HG02759 (cell line): ENCODE measurements at regions not wholly inside any gene's neighbourhood (a gene's known extent, or its start where the extent isn't known, plus 50 kb on each side); places are given as distances from the start of the nearest gene placed in this dataset.
"Not testable (repeated sequence)": the region's sequence is repeated elsewhere in the genome, so short reads cannot be mapped to it uniquely, and the experiment has no call there.

ENCODE experiments used
- ATAC-seq: cut with Tn5 transposase; IDR thresholded peaks from one replicate; pipeline ENCODE4 v1.9.1; 2021; ENCODE audit warnings: mild to moderate bottlenecking, moderate library complexity; ENCODE audit not compliant: unreplicated experiment

DNA sequence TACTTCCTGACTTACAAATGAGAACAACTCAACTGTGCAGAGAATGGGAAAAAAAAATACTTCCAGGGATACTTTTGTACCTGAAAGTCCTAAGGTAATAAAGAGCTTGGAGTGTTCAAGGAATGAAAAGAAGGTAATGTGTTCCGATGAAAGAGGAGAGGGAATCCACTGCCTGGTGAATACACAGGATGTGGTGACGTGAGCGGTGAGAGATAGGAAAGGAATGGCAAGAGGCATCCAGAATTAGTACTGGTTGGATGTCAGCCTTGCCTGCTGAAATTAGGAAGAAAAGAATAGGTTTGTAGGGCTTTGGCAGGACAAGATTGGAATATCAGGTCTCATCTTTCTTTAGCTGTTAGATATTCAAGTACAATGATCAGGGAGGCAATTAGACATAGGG, 347.7 kb downstream of the POM121L12 start:
- ATAC-seq, result no peak

DNA sequence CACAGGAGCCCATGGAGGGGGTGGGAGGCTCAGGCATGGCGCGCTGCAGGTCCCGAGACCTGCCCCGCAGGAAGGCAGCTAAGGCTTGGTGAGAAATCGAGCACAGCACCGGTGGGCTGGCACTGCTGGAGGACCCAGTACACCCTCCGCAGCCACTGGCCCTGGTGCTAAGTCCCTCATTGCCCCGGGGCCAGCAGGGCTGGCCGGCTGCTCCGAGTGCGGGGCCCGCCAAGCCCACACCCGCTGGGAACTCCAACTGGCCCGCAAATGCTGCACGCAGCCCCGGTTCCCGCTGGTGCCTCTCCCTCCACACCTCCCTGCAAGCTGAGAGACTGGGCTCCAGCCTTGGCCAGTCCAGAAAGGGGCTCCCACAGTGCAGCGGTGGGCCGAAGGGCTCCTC, 349.8 kb downstream of the POM121L12 start:
- ATAC-seq, result not testable (repeated sequence)

DNA sequence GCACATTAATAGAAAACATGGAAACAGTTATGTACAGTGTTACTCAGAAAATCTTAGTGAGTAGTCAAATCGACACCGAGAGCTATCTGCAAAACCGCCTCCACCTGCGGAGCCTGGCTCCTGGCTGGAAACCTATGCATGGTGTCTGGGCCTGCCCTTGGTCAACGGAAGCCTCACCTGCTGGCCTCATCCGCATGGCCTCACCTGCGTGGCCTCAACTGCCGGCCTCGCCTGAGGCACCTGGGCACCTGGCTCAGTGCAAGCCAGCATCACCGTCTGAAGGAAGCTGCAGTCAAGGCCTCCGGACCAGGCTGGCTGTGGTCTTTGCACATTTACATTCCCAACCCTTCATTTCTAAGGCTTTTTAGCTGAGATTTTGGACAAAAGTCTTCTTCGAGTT, 352.1 kb downstream of the POM121L12 start:
- no peak for ATAC-seq

DNA sequence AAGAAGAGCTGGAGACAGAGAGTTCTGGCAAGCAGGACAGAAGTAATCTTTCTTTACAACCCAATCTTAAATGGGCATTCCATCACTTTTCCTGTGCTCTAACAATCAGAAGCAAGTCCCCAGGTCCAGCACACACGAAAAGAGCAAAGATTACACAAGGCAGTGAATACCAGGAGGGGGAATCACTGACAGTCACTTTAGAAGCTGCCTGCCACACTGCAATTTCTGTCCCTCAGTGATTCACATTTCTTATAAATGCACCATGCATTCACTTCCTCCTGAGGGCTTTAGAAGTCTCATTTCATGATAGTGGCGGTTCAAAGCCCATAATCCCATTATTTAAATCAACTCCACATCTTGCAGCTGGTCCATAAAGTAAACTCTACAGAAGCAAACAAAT, 362.5 kb downstream of the POM121L12 start:
- ATAC-seq, result no peak

DNA sequence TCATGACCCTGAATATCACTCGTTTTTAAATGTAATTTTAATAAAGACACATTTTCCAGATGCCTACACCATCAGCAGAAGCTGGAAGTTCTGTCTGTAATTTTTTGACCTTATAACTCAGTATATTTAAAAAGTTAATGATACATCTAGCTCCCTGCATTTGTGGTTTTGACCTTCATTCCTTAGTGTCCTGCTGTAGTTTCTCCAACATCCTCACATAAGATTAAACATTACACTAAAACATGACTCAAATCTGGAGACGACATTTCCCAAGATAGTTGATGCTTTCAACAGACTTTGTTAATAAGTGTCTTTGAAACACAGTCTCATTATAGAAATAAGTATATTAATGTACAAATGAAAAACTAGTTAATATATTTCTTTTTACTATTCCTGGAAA, 363.1 kb downstream of the POM121L12 start:
- ATAC-seq, result no peak

DNA sequence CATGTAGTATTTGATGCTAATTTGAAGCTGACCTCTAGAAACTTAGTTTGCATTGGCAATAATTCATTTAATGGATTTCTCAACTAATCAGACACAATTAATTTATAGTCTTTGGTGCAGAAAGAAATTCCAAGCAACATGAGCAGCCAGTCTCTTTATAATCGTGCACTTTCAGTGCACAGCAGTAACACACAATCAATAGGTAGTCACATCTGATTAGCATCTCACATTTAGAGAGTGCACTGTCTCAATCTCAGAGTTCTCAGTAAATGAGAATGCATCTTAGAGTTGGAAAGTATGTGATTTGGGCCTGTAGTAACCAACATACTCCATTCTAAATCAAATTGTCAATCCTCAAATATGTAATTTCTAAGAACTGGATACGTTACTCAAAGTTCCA, 377.6 kb downstream of the POM121L12 start:
- no peak for ATAC-seq

DNA sequence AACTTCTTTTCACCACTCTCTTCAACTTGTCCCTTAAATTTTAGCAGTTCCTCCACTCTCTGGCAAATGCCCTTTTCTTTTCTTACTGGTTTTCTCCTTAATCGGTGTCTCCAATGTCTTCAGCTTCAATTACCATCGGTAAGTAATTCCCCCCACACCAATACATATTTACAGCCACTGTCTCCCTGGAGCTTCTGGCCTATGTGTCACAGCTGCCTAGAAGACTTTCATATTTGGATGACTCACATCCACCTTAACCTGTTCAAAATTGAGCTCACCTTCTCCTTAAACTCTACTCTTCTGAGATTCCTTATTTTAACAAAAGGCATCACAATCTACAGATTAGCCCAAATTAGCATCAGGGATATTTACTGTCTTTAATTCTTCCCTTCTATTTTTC, 380.4 kb downstream of the POM121L12 start:
- no peak for ATAC-seq

DNA sequence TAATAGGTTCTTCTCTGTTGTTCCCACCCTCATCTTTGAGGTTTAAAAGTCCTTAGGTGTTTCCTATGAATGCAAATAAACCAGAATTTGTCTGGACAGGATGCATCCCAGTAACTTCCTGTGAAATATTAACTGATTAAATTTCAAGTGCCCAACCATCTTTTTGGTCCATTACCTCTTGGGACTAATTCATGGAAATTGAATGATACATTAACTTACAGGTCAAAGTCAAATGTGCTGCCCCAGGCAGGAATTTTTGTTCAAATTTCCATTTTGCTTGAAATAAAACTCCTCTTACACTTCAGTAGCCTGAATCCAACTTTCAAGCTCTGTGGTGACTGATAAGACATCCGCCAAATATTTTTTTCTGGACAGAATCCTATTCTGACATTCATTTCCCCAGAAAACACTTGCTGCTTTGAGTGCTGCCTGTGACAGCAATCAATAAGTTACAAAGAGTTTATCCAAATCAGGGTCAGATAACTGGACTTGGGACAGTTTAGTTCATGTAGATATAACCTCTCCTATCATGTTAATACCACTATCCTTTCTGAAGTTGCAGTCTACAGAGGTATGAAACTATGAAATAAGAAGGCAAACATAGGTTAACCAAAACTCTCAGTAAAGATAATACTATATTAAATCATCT, 383.5 kb downstream of the POM121L12 start:
- ATAC-seq, result no peak

DNA sequence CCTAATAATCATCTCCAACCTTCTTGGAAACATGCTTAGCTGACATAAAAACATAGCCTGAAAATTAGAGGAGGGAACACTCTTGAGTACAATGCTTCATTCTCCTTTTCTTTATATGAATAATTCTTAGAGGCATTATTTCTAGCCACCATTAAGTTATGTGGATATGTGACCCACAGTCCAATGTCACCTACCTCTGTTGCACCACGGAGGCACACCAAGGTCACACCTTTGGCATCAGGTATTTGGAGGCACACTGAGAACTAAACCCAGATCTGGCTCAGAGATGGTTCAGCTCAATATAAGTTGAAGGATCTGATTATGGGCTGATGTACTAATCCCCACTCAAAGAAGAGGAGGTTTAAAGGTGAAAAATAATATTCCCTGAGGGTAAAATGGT, 385.1 kb downstream of the POM121L12 start:
- ATAC-seq, result no peak

DNA sequence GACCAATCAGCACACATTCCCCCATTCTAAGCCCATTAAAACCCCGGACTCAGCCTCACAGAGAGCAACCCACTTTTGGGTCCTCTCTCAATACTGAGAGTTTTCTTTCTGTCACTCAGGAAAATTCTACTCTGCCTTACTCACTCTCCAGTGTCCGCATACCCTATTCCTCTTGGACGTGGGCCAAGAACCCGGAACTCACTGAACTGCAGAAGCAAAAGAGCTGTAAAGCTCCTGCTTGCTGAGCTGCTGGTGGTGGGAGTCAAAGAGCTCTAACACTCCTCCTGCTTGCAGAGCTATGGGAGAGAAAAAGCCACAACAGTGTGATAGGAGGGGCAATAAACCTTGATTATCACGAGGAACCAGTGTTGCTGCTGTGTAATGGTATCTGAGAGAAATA, 386.9 kb downstream of the POM121L12 start:
- no peak for ATAC-seq

DNA sequence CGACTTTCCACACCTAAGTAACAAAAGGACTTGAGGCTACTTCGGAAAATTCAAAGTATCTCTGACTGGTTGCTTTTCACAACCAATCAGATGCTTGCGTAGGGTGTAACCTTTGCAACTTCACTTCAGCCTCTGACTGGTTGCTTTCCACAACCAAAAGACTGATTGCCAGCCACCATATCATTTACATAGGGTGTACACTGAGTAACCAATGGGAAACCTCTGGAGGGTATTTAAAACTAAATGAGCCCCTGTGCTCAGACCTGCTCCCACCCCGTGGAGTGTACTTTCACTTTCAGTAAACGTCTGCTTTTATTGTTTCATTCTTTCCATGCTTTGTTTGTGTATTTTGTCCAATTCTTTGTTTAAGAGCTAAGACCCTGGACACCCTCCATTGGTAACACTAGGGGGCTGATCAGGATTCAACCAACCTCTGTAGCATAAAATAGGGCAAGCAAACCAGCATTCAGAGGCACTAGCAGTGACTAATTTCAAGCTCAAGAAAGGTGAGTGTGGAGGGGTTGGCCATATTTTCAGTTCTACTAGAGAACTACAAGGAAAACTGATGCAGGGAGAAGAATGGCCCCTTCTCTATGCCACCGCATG, 390.8 kb downstream of the POM121L12 start:
- ATAC-seq, result no peak

DNA sequence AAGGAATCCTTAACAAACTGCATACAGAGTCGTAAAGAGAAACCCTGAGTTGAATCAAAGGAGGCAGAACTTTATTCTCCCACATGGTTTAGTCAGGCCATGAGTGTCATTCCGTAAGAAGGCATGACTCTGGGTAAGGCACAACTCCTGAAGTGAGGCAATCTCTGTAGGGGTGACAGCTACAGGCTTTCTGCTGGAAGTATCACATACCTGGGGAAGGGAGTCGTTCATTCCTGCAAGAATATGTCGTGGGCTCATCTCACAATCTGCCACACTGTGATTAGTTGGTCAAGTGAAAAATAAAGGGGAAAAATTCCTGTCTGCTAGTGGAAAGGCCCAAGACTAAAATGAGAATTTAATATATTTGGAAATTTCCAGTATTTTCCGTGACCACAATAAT, 392.6 kb downstream of the POM121L12 start:
- ATAC-seq, result no peak

DNA sequence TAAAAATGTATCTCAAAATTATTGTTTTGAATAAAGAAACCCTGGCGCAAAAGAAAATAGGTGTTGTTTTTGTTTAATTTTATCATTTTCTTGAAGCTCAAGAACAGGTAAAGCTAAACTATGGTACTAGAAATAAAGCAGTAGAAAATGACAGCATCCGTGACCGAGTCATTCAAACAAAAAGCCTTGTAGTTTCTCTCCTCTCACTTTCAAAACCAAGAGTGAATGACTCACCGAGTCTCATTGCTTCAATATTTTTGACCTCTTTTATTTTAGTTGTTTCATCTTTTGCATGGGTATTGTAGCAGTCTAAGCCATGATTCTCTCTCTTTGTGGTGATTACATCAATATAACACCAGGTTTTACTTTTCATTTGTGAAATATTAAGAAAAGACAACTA, 396.5 kb downstream of the POM121L12 start:
- ATAC-seq, result no peak

DNA sequence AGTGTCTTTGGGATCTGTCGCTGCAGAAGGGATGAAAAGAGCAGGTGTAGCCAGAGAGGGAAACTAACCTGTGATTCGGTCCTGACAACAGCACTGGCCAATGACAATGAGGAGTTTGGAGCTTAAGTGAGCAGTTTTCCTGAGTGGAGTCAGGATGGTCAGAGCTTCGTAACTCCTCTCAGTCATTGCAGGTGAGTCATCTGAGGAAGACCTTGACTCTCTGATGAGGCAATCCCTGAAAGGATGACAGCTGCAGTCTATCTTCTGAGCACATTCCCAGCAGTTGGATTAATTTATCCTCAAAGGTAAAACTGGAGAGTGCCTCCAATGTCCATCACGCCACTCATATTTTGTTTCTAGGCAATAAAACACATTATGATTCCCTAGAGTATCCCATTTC, 401.9 kb downstream of the POM121L12 start:
- no peak for ATAC-seq

DNA sequence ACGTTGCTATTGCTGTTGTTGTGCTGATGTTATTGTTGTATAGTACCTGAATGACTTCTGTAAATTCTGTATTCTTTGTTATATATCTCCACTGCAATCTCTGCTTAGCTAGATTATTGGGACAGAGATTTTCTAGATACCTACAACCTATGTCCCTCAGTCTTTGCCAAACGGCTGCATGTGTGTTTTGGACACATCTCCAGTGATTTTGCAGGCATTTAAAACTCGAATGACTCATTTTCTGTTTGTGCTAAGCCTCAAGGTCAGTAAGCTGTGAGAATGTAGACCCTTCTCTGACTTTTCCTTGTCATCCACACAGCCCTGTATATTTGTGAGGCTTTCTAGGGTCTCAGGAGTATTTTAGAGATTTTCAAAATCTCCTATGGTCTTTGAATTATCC, 410.7 kb downstream of the POM121L12 start:
- ATAC-seq, result no peak

DNA sequence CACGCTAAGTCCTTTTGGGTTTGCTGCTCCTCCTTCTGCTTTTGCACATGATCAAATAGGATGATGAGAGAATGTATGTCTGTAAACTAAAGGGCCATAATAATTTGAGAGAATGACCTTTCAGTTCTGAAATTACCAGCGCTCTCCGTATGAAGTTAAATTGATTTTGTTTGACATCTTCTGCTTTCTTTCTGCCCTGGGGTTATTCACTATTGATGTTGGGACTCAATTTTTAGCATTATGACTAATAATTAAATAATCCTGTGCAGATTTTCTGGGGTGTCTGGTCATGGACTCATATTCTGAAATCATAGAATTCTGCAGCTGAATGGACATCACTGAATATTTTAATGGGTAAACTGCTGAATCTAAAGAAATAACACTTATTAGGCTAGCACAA, 423.2 kb downstream of the POM121L12 start:
- no peak for ATAC-seq

DNA sequence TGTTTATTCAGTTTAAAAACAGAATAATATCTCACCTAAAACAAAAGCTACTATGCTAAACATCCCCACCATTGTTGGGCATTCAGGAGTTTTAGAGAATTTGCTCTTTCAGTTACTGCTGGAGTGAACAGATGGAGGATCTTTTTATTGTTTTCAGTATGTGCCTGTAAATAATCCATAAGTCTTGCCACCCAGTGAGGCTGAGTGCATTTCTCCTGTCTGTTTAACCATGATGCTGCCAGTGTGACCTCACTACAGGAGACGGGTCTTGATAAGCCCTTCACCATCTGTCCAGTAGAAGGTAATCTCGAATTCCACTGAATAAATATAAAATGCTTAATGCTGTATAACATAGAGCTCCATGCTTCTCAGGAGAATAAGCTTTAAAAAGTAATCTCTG, 430.9 kb downstream of the POM121L12 start:
- ATAC-seq, result no peak

DNA sequence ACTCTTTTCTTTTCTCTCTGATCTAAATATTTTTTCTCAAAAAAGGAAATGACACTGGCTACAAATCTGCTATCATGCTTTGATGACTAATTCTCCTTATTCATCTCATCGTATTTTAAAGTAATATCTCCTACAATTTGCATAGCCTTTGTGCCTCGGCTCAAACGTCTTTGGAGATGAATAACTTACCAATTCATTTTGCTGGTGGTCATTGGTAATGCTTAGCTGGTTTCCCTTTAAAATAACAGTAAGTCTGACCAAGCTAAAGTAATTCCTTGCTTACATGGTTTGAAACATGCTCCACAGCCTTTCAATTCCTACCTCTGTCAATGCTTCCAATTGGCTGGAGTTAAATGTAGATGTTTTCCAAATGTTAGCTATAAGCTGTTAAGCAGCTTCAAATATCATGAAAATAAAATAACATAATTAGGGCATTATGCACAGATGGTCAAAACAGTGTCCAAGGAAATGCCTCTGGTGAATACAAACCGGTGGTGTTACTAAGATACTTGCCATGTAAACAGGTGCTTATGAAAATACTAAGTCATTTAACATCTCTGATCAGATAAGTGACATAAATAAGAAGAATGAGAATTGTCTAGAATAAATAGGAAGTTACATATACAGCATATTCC, 435.0 kb downstream of the POM121L12 start:
- ATAC-seq, result no peak

DNA sequence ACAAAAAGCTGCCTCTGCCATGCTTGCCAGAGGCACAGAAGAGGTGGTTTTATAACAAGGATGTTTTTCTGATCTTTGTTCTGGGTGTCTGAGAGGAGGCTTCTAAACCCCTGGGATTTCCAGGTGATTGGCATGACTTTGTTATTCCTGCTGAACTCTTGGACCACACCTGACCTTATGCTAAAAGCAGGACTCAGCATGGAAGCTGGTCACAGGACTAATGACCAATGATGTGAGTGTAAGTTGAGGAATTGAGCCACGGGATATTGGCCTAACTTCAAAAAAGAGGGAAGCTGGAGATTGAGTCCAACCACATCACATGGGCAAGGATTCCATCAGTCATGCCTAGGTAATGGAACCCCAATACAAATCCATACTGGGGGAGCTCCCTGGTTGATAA, 437.9 kb downstream of the POM121L12 start:
- no peak for ATAC-seq

DNA sequence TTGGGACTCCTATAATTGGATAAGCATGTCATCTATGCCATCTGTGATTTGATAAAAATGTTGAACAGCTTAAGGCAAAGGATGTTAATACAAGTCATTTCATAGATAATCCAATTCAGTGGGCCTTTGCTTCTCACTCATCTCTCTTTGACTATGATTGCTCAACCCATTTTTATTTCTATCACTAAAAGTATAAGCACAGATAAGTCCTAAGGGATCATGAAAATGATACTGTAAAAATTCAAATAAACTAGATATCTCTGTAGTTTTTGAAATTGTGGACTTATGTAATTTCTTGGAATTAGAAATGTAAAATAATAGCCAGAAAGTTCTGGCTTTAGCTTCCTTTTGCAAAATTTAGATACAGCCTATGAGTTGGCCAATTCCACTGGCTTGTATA, 440.3 kb downstream of the POM121L12 start:
- ATAC-seq, result no peak

DNA sequence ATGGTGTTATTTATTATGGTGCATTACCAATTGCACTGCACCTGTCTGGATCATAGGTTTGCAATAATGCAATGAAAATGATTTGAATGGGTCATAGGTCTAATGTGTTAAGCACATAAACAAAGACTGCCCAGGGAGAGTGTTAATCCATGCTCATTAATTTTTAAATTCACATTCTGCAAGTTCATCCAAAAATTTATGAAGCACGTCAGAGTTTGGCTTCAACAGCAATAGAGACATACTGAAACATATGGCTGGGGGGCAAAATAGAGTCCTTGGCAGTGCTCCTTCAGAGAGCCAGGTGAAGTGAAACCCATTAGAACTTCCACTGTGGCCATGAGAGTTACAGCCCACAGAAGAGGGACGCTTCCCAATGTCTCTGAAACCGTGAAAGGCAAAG, 441.1 kb downstream of the POM121L12 start:
- ATAC-seq, result no peak

DNA sequence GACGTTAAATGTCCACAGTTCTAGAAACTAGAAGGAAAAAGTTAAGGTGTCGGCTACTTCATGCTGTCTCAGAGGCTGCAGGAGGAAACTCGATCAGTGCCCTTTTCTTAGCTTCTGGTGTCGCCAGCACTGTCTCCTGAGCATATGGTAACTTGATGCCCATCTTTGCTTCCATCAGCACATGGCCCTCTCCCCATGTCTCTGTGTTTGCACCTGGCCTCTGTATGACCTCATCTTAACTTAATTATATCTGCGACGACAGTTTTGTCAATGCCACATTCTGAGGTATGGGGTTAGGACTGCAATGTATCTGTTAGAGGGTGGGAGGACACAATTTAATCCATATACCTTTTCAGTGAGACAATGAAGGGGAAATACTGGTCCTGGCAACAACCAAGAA, 449.9 kb downstream of the POM121L12 start:
- no peak for ATAC-seq

DNA sequence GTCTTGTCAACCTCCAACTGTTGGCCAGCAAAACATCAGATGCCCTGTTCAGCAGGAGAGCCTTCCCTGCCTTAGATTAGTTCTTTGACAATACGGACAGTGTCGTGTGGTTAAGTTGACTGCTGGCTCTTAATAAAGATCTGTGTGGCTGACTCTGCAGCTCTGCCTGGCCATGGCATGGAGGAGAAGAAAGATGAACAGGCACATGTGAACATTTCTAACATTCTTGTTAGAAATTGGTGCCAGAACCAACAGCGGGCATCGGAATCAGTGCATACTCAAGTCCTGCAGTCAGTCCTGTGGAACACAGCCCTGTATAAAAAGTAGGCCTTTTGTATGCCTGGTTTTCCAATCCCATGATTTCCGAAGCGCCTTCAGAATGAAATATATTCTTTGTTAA, 455.6 kb downstream of the POM121L12 start:
- ATAC-seq, result no peak
